ENCODE measurements at regions not wholly inside any gene's neighbourhood (a gene's known extent, or its start where the extent isn't known, plus 50 kb on each side); places are given as distances from the start of the nearest gene placed in this dataset.

DNA sequence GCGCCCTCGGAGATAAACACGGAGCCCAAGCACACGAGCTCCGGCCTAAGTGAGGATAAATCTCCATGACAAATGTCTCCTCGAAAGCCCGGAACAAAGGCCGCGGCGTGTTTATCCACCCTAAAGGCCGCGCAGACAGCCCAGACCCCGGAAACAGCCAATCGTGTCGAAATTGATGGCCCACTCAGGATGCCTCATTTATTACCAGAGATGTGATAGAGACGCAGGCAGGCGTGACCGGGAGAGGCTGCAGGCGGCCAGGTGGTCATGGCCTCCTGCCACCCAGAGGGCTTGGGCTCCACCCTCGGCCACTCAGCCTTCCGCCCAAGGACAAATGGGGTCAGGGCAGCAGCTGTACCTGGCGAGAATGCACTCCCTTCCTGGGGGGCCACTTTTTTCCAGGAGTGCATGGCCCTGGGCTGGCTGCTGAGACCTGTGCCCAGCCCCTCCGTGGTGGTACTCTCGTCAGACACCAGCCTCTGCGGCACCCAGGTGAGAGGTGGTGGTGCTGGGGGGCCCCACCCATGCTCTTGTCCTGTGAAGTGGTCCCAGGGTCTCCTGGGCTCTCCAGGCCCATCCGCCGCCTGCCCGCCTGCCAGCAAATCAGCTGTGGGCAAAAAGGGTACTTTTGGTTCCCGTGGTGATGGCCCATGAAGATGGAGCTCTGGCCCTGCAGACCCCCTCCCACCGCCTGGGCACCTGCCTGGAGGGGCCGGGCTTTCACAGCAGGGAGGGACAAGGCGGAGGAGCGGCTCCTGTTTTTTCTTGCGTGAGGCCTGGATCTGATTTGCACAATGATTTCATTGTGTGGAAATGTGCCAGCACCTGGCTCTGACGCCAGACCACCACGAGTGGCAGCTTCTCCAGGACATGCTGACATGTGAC lies 211.5 kb upstream of the C14orf180 start:
- no peak for DNase-seq (ENCODE audit: extremely low read depth in 1 of 2, low read depth in 1 of 2)

DNA sequence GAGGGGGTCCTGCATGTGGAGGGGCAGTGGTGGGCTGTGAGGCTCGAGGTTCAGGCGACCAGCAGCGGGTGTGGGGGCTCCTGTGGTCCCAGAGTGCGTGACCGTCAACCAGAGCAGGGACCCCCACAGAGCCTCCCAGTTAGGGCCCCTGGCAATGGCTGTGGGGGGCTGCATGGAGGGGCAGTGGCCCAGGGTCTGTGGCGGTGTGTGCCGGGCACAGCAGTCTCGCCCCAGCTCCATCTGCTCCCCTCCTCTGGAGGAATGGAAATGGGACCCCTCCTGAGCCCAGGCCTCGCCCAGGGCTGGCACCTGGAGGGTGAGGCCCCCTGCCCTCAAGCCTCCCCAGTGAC lies 210.8 kb upstream of the C14orf180 start:
- no peak for DNase-seq (ENCODE audit: extremely low read depth in 1 of 2, low read depth in 1 of 2)

DNA sequence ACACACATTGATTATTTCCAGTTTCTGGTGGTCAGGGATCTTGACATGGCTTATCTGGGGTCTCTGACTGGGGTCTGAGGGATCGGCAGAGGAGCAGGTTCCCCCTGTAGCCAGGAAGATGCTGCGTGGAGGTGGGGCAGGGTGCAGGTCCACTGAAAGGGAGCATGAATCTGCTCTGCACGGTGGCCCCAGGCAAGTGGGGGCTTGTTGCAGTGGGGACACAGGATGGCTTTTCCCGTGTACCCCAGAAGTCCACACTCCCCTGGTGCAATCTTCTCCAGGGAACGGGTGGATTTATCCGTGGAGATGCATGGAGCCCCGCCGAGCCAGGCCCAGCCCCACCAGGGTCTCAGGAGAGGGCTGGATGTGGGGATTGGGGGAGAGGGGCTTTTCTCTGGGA lies 210.4 kb upstream of the C14orf180 start:
- DNase-seq (ENCODE audit: extremely low read depth in 1 of 2, low read depth in 1 of 2) = no peak

DNA sequence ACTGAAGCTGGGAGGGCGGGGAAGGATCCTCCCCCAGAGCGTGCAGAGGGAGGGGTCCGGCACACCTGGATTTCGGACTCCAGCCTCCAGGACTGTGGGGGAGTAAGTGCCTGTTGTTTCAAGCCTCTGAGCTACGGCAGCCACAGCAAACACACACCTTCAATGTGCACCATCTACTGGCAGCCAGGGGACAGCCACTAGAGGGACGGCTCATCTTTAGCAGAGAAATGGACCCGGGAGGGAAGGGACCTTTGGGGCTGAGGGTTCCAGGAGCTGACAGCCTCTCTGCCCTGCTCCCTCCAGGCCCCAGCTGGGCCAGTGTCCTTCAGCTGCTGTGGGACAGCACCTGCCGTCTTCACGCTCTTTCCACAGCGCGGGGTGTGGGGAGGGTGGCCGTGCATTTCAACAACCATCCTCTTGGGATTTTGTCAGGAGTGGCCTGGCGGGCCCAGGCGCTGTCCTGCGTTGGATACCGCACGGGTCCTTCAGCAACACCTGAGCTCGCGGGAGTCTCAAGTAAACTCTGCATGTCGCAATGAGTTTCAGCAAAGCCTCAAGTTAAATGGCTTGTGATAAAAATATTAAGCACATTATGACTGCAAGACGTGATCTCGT lies 209.2 kb upstream of the C14orf180 start:
- no peak for DNase-seq (ENCODE audit: extremely low read depth in 1 of 2, low read depth in 1 of 2)

DNA sequence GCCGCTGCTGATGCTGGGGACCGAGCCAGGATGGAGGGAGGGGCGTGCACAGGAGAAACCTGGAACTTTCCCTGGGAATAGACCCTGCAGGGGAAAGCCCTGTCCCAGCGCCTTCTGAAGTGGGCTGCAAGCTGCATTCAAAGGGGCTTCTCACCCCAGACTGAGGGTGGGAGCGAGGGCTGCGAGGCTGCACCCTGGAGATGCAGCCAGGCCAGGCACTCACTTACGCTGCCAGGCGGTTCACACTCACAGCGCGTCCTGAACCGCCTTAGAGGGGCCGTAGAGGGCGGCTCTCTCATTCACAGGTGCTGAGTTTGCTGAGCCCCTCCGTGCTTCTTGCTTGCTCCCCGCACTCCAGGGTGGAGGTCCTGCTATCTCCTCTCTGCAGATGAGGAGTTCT lies 208.5 kb upstream of the C14orf180 start:
- DNase-seq (ENCODE audit: extremely low read depth in 1 of 2, low read depth in 1 of 2) = no peak

DNA sequence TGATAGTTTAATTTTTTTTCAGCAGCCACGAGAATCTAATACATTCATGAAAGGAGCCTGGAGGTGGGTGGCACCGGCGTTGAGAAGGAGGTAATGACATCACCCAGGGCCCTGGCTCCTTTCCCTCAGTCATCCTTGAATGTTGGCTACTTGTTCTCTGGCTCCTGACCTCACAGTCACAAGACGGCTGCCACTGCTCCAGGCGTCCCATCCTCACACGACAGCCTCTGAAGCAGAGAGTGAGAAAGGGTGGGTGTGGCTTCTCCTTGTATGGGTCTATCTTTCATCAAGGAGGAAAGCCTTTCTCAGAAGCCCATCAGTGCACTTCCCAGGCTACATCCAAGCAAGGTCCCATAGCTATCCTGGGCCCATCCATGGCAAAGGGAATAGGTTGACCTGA lies 207.6 kb upstream of the C14orf180 start:
- no peak for DNase-seq (ENCODE audit: extremely low read depth in 1 of 2, low read depth in 1 of 2)

DNA sequence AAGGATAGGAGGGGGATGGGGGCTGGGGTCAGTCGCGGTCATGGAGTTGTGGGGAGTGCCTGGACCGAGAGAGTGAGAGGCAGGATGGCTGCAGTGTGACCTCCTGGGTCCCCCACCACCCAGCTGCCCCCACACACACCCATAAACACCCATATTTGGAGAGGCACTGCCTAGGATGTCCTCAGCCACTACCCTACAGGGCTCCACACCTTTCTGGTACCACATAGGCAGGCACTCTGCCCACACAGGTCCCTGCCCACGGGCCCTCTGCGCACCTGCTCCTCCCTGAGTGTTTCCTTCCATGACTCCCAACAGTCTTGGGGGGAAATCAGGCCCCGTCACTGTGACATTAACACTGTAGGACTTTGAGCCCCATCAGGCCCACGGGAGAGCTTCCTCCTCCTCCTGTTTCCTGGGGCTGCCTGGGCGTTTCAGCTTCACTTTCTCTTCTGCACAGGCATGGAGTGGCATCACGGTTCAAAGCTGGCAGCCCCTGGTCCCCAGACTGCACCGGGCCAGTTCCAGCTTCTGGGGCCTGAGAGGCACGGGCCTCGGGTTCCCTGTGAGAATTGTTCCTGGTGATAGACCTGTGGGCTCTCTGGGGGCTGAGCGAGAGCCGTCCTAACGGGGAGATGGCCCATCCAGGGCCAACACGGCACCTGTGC lies 207.0 kb upstream of the C14orf180 start:
- no peak for DNase-seq (ENCODE audit: extremely low read depth in 1 of 2, low read depth in 1 of 2)

DNA sequence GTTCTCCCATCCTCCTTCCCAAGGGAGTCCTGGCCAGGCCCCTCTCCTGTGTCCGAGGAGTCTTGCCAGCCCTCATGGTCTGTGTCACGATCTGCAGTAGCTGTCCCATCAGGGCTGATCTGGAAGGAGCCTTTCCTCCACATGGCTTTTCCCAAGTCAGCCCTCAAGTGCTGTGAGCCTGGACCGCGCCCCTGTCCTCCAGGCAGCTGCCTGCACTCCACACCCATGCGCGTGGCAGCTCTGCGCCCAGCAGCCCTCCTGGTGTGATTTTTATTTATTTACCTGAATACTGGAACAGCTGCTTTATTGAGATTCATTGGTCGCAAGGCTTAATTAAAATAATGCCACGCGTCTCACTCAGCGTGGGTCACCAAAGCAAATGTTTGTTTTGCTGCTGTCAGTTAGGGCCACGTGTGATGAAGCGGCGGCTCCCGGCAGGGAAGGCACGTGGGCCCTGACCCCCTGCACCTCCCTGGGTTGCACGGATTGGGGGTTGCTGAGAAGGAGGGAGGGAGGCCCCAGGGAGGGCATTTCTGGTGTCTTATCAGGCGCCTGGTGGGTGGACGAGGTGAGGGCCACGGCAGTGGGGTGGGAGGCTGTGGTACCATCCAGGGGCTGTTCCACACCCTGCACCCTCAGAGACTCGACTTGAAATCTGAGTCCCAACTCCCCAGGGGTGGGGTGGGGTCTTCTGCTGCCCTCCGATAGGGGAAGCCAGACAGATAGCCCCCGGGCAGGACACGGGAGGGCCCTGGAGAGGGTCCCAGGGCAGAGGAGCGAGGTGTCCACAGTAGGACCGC lies 206.3 kb upstream of the C14orf180 start:
- no peak for DNase-seq (ENCODE audit: extremely low read depth in 1 of 2, low read depth in 1 of 2)

DNA sequence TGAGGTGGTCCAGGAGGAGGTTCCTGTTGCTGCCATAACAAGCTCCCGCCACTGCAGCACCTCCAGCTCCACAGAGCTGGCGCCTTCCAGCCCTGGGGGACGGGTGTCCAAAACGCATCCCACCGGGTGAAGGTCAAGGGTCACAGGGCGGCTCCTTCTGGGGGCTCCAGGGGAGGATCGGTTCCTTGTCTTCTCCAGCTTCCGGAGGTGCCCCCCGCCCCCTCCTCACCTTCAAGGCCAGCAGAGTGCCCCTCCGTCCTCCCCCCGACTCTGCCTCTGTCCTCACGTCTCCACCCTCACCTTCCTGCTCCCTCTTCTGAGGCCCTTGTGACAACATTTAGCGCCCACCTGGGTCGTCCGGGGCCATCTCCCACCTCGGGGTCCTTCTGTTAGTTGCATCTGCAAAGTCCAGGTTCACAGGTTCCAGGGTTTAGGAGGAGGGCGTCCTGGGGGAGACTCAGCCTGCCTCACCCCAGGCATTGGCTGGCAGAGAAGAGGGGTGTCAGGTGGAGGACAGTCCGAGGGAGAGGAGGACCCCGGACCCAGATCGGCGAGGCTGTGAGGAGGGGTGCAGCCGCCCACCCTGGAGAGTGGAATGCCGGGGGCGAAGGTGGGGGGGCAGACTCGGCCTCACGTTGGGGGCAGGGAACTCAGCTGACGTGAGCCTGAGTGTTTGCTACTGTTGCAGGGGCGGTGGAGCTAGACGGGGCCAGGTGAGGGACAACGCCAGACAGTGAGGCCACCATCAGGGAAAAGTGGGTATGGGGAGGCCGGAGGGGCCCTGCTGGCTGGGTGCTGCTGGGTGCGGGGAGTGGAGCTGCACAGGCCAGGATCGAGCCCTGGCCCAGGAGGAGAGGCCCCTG lies 205.5 kb upstream of the C14orf180 start:
- no peak for DNase-seq (ENCODE audit: extremely low read depth in 1 of 2, low read depth in 1 of 2)

DNA sequence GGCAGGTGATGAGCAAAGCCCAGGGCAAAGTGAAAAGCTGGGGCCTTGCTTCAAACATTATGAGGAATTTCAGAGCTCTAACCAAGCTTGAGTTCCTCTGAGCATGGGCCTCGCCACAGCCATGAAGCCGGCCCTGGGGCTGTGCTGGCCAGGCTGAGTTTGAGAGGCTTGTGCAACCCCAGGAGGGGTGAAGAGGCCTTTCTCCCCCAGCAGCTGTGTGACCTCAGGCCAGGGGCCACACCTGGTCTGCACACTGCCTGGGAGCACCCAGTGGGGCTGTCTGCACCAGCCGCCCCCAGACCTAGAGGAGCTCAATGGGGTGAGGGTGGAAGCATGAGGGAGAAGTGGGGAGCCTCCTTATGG lies 204.9 kb upstream of the C14orf180 start:
- DNase-seq (ENCODE audit: extremely low read depth in 1 of 2, low read depth in 1 of 2) = no peak

DNA sequence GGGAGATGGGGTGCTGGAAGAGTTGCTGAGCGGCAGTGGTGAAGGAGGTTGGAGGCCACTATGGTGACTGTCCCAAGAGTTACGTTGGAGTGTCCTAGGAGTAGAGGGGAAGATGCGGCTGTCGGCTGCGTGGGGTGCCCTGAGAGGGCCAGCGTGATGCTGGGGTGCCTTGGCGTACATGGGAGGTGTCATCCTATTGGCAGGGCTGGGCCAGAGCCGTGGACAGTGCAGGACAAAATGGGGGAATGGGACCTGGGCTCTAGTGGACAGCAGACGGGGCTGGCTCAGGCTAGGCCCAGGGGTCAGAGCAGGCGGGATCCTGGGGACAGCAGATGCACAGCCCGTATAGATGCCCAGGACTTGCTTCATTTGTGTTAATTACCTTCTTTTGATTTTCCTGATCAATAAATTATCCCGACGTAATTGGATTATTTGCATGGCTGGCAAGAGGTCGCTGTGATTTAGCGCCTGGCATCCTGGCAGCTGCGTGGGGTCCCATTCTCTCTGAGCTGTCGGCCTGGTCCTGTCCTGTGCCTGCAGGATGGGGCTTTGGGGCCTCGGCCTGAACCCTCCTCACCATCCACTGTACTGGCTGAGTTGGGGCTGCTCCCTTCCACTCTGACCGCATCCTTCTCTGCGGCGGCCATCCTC lies 203.9 kb upstream of the C14orf180 start:
- no peak for DNase-seq (ENCODE audit: extremely low read depth in 1 of 2, low read depth in 1 of 2)

DNA sequence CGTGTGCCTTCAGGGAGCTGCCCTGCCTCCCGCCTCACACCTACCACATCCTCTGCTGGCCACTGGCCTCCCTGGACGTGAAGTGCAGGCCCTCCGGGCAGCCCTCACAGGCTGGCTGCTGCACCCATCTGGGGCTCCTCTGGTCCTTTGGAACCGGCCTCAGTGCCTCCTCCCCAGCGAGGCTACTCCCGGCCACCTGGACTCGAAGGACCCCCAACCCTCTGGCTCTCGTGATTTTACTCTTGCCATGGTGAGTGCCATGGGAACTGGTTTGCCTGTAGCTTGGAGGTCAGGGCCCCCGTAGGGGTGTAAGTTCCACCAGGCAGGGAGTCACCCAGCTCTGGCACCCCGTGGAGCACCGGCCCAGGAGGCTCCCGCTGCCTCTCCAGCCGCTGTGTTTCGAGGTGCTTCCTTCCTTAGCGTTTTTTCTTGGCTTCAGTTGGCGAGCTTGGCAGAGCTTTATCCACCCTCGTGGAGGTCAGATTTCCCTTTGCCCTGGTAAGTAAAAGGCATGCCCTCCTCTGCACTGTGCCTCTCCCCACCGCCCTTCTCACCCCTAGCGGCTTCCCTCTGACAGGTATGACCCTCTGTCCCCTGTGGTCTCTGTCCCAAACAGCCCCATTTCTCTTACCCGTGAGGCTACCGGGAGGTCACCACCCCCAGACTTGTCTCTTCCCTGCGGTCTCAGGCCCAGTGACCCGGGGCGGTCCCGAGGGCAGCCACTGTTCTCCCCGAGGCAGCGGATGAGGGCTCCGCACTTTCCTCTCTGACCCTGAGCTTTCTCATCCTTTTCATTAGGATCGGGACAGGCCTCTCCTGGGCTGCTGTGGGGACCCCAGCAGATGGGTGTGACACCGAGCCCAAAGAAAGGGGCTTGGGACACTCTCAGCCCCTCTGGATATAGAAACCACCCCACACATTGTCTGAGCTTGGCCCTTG lies 203.1 kb upstream of the C14orf180 start:
- no peak for DNase-seq (ENCODE audit: extremely low read depth in 1 of 2, low read depth in 1 of 2)

DNA sequence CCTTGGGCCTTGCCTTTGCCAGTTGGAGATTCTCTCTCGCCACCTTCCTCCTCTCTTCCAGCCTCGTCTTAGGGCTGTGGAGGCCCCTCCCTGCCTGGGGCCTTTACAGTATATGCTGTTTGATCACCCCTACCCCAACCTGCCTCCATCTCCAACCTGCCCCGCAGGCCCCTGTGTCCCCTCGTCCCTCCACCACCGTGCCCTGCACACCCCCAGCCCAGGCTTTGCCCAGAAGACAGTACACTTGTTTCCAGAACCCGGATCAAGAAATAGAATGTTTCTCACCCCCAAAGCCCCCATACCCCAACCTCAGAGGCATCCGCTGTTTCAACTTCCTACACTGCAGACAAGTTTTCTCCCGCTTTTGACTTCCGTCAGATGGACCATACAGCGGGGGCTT lies 202.3 kb upstream of the C14orf180 start:
- DNase-seq (ENCODE audit: extremely low read depth in 1 of 2, low read depth in 1 of 2) = no peak

DNA sequence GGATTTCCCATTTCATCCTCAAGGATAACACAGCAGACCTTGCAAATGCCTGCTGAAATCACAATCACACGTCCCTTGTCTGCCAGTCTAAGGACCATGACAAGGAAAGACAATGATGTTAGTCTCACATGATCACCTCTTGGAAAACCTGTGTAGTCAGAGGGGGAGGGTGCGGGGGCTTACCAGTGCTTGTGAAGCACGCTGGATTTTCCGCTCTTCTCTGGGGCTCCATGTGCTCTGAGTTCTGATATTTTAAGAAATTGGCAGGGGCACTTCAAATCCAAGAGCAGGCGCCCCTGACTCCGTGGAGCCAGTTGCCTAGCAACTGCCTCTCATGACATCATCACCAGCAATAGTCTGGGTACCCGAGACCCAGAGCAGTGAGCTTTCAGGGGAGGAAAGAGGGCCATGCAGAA lies 200.9 kb upstream of the C14orf180 start:
- no peak for DNase-seq (ENCODE audit: extremely low read depth in 1 of 2, low read depth in 1 of 2)

DNA sequence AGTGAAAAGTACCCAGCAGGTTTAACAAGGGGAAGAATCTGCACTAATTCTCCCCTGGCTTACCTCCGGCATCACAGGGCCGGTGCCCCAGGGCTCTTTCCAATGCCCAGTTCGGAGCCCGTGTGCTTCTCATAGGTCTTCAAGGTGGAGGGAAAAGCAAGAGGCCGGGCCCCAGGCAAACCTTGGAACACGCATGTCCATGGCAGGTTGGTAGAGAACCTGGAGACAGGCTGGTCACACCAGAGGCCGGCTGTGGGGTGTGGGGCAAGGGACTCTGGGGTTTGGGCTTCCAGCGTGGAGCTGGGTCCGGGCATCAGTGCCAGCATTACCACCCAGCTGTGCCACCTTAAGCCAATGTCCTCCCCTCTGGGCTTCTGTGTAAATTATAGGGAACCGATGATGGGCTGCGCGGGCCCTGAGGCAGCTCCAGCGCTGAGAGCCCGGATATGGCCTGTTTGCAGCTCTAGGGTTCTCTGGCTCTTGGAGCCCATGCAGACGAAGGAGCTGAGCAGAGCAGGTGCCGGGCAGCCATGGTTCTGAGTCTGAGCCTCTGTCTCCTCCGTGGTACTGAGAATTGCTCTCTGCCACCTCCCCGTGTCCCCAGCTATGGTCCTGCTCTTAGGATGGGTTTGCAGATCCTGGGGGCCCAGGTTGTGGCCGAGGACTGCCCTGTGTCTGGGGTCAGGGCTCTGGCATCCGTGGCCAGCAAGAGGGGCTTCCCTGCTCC lies 197.0 kb upstream of the C14orf180 start:
- DNase-seq (ENCODE audit: extremely low read depth in 1 of 2, low read depth in 1 of 2) = no peak

DNA sequence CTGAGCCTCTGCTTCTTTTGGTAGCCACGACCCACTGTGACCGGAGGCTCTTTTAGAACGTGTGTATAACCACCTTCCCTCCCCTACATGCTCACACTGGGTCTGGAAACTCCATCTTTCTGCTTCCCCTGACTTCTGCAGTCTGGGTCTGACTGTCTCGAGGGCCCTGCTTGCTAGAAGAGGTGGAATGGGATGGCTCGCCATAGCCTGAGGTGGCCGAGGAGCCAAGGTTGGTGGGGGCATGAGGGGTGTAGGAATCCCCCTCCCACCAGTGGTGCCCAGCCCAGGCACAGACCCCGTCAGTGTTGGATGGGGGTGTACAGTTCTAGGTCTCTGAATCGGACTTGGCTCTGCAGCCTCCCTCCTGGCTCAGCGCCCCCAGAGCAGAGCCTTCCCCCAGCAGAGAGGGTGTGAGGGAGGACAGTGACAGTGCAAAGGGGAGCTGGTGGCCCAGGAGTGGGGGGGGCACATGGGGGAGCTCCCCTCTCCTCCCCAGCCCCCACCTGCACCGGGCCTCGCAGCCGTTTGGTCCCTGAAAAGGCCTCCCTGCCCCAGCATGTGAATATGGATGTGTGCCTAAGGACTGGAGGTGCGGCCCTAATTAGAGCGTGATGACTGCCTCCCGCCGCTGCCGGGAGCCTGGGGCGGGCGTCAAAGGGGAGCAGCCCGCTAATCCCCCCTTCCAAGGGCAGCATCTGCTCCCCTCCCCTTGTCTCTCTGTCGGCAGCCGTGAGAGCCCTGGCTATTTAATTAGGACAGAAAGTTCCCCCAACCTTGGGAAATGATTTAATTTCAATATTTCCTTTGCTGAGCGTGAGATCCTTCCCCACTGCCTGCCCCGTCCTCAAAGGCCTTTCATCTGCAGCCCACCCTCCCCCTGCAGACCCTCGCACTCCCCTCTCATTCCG lies 196.2 kb upstream of the C14orf180 start:
- DNase-seq (ENCODE audit: extremely low read depth in 1 of 2, low read depth in 1 of 2) = no peak
